ENCODE measurements at regions not wholly inside any gene's neighbourhood (a gene's known extent, or its start where the extent isn't known, plus 50 kb on each side); places are given as distances from the start of the nearest gene placed in this dataset.

DNA sequence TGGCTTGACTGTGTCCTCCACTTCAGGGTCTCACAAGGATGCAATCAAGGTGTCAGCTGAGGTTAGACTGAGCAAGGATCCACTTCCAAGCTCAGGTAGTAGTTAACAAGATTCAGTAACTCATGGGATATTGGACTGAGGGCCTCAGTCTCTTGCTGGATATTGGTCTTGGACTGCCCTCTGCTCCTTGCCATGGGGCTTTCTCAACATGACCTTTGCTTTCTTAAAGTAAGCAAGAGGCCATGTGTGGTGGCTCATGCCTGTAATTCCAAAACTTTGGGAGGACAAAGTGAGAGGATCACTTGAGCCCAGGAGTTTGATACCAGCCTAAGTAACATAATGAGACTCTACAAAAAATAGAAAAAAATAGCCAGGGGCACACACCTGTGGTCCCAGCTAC, 231.3 kb upstream of the AMIGO2 start (continued):
- TF ChIP-seq, protein P1, sequence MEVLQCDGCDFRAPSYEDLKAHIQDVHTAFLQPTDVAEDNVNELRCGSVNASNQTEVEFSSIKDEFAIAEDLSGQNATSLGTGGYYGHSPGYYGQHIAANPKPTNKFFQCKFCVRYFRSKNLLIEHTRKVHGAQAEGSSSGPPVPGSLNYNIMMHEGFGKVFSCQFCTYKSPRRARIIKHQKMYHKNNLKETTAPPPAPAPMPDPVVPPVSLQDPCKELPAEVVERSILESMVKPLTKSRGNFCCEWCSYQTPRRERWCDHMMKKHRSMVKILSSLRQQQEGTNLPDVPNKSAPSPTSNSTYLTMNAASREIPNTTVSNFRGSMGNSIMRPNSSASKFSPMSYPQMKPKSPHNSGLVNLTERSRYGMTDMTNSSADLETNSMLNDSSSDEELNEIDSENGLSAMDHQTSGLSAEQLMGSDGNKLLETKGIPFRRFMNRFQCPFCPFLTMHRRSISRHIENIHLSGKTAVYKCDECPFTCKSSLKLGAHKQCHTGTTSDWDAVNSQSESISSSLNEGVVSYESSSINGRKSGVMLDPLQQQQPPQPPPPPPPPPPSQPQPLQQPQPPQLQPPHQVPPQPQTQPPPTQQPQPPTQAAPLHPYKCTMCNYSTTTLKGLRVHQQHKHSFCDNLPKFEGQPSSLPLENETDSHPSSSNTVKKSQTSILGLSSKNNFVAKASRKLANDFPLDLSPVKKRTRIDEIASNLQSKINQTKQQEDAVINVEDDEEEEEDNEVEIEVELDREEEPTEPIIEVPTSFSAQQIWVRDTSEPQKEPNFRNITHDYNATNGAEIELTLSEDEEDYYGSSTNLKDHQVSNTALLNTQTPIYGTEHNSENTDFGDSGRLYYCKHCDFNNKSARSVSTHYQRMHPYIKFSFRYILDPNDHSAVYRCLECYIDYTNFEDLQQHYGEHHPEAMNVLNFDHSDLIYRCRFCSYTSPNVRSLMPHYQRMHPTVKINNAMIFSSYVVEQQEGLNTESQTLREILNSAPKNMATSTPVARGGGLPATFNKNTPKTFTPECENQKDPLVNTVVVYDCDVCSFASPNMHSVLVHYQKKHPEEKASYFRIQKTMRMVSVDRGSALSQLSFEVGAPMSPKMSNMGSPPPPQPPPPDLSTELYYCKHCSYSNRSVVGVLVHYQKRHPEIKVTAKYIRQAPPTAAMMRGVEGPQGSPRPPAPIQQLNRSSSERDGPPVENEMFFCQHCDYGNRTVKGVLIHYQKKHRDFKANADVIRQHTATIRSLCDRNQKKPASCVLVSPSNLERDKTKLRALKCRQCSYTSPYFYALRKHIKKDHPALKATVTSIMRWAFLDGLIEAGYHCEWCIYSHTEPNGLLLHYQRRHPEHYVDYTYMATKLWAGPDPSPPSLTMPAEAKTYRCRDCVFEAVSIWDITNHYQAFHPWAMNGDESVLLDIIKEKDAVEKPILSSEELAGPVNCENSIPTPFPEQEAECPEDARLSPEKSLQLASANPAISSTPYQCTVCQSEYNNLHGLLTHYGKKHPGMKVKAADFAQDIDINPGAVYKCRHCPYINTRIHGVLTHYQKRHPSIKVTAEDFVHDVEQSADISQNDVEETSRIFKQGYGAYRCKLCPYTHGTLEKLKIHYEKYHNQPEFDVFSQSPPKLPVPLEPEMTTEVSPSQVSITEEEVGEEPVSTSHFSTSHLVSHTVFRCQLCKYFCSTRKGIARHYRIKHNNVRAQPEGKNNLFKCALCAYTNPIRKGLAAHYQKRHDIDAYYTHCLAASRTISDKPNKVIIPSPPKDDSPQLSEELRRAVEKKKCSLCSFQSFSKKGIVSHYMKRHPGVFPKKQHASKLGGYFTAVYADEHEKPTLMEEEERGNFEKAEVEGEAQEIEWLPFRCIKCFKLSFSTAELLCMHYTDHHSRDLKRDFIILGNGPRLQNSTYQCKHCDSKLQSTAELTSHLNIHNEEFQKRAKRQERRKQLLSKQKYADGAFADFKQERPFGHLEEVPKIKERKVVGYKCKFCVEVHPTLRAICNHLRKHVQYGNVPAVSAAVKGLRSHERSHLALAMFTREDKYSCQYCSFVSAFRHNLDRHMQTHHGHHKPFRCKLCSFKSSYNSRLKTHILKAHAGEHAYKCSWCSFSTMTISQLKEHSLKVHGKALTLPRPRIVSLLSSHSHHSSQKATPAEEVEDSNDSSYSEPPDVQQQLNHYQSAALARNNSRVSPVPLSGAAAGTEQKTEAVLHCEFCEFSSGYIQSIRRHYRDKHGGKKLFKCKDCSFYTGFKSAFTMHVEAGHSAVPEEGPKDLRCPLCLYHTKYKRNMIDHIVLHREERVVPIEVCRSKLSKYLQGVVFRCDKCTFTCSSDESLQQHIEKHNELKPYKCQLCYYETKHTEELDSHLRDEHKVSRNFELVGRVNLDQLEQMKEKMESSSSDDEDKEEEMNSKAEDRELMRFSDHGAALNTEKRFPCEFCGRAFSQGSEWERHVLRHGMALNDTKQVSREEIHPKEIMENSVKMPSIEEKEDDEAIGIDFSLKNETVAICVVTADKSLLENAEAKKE (CRISPR knock-in tag; IDR thresholded peaks at IDR 0.05): no peak
- TF ChIP-seq STAT1 (IDR thresholded peaks at IDR 0.05; ENCODE audit: unreplicated experiment) (no peak), CREB1 (CRISPR knock-in tag; IDR thresholded peaks at IDR 0.05; ENCODE audit: low read depth) (no peak)
- TF ChIP-seq, protein P2, sequence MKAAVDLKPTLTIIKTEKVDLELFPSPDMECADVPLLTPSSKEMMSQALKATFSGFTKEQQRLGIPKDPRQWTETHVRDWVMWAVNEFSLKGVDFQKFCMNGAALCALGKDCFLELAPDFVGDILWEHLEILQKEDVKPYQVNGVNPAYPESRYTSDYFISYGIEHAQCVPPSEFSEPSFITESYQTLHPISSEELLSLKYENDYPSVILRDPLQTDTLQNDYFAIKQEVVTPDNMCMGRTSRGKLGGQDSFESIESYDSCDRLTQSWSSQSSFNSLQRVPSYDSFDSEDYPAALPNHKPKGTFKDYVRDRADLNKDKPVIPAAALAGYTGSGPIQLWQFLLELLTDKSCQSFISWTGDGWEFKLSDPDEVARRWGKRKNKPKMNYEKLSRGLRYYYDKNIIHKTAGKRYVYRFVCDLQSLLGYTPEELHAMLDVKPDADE (IDR thresholded peaks at IDR 0.05): no peak

DNA sequence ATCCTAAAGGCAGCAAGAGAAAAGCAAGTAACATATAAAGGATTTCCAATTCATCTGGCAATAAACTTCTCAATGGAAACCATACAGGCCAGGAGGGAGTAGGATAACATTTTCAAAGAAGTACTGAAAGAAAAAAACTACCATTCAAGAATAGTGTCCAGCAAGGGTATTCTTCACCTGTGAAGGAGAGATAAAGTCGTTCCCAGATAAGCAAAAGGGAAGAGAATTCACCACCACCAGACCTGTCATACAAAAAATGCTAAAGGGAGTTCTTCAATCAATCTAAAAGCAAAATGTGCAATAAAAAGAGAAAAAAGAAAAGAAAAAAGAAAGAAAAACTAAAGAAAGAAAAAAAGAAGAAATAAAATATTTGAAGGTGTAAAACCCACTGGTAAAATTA, 228.9 kb upstream of the AMIGO2 start:
- no peak overlapping the region for H2AFZ ChIP-seq
- H3K36me3 Mint-ChIP-seq (ENCODE audit: low read depth): peaks cover 2% of the 10 kb centered on the region; the same call in 1 of the 3 replicates
- no peaks in the 10 kb centered on the region for H3K27me3 ChIP-seq (ENCODE audit: insufficient read depth)
- H3K9me2 ChIP-seq (ENCODE audit: insufficient read depth): no peaks in the 10 kb centered on the region
- peaks cover 3% of the 10 kb centered on the region; the same call in 1 of the 3 replicates for H3K9me3 Mint-ChIP-seq
- H3K27ac ChIP-seq (ENCODE audit: low read depth): no peak overlapping the region
- ATAC-seq: no peak
- no peak overlapping the region for H3K27ac Mint-ChIP-seq
- H3K4me1 Mint-ChIP-seq: 0 out of 3 replicates have a peak, but pooled peaks cover 3% of the 10 kb centered on the region
- H3K4me3 Mint-ChIP-seq: no peak overlapping the region
- H3K4me1 ChIP-seq (ENCODE audit: insufficient read depth): no peaks in the 10 kb centered on the region
- no peak overlapping the region for H3K4me2 ChIP-seq
- H4K20me1 ChIP-seq (replicated peaks; ENCODE audit: insufficient read depth): no peaks in the 10 kb centered on the region
- DNase-seq (ENCODE audit: low spot score): no peak
- H3K79me2 ChIP-seq (replicated peaks; ENCODE audit: insufficient read depth): no peaks in the 10 kb centered on the region
- H3K27me3 Mint-ChIP-seq (ENCODE audit: insufficient read depth, low read depth, poor library complexity): peaks cover 2% of the 10 kb centered on the region
- no peak for TF ChIP-seq POLR2AphosphoS5 (IDR thresholded peaks at IDR 0.05; ENCODE audit: low read depth)
- H3F3A ChIP-seq (replicated peaks; ENCODE audit: low read depth): no peaks in the 10 kb centered on the region
- no peaks in the 10 kb centered on the region for H3K36me3 ChIP-seq (ENCODE audit: insufficient read depth)
- no peak overlapping the region for H3K4me3 ChIP-seq

All from GM23338 (cell line).